ENCODE measurements at regions not wholly inside any gene's neighbourhood (a gene's known extent, or its start where the extent isn't known, plus 50 kb on each side); places are given as distances from the start of the nearest gene placed in this dataset.
"Not testable (repeated sequence)": the region's sequence is repeated elsewhere in the genome, so short reads cannot be mapped to it uniquely, and the experiment has no call there.

DNA sequence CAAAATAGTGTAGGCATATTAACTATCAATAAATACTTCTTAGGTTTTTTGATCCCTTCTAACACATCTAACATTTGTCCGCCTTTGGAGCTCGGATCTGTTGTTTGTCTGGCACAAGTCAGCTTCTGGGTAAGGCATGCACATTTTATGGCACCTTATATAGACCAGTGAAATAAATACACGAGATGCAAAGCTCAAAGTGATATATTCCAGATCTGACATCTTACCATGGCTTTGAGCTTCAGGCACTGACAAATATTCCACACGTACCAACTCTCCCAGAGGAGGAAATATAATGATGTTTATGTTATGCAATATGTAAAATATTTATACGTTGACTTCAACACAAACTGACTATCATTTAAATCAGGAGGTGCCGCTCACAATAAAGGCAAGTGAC lies 430.1 kb upstream of the SMIM21 start:
- Mint-ChIP-seq H3K4me1 (ENCODE audit: low read depth) (no peaks in the 10 kb centered on the region), H3K27me3 (ENCODE audit: low read depth) (peaks cover 30% of the 10 kb centered on the region), H3K4me3 (no peak overlapping the region), H3K36me3 (ENCODE audit: insufficient read depth) (no peaks in the 10 kb centered on the region), H3K9me3 (no peaks in the 10 kb centered on the region)
- ATAC-seq (no peak), DNase-seq (no peak)

DNA sequence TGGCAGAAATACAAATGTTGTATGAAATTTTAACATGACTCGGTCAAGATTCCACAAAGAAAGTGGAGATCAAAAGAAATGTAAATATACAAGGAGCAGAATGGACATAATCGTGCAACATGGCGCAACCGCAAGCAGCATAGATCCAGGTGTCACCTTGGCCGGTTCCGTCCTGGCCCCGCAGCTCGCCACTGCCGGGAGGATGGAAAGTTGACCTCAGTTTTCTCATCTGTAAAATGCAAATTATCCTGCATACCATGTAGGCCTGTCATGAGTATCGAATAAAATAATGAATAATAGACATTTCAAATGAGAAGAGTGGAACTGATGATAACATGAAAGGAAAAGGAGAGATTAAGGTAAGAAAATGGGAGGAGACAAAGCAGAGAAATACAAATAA lies 427.3 kb upstream of the SMIM21 start:
- DNase-seq (no peak), ATAC-seq (no peak)
- peaks cover 12% of the 10 kb centered on the region for H3K27me3 Mint-ChIP-seq (ENCODE audit: low read depth)
- H3K36me3 Mint-ChIP-seq (ENCODE audit: insufficient read depth), result no peaks in the 10 kb centered on the region
- no peaks in the 10 kb centered on the region for H3K9me3 Mint-ChIP-seq
- H3K4me1 Mint-ChIP-seq (ENCODE audit: low read depth), result no peaks in the 10 kb centered on the region
- H3K4me3 Mint-ChIP-seq, result no peak overlapping the region

DNA sequence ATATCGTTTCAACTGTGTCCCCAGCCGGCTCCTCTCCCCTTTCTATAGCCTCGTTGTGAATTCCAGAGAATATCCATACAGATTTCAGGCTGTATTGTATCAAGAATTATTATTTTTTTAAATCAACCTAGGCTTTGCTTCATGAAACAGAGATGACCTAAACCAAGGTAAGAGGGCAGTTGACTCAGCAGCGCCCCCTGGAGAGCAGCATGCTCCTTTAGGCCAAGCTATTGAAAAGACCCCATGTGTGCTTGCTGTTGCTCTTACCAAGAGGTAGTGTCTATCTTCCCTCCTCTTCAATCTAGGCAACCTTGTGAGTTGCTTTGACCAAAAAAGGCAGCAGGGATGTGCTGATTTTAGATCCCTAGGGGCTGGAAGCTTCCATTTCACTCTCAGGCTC lies 426.7 kb upstream of the SMIM21 start:
- H3K4me1 Mint-ChIP-seq (ENCODE audit: low read depth), result no peaks in the 10 kb centered on the region
- DNase-seq (no peak), ATAC-seq (no peak)
- no peaks in the 10 kb centered on the region for H3K9me3 Mint-ChIP-seq
- peaks cover 8% of the 10 kb centered on the region for H3K27me3 Mint-ChIP-seq (ENCODE audit: low read depth)
- H3K36me3 Mint-ChIP-seq (ENCODE audit: insufficient read depth), result no peaks in the 10 kb centered on the region
- no peak overlapping the region for H3K4me3 Mint-ChIP-seq

DNA sequence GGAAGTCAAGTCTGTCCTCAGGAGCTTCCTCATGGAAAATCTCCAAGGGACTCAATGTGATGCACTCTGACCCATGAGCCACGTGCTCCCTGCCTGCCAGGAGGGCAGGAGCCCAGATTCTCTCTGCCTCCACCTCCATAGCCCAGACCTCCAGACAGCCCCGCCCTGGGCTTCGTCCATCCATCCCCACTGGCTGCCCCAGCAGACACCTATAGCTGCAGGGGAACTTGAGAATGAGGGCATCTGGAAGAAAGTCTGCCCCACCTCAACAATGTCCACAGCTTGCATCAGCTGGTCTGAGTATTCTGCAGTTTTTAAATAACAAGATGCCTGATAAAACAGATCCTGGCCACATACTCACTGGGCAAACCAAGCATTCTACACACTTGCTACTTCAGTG lies 418.8 kb upstream of the SMIM21 start:
- H3K9me3 Mint-ChIP-seq, result no peaks in the 10 kb centered on the region
- no peaks in the 10 kb centered on the region for H3K4me1 Mint-ChIP-seq (ENCODE audit: low read depth)
- ATAC-seq (no peak), DNase-seq (no peak)
- no peak overlapping the region for H3K4me3 Mint-ChIP-seq
- H3K27me3 Mint-ChIP-seq (ENCODE audit: low read depth), result no peaks in the 10 kb centered on the region
- H3K36me3 Mint-ChIP-seq (ENCODE audit: insufficient read depth), result no peaks in the 10 kb centered on the region

DNA sequence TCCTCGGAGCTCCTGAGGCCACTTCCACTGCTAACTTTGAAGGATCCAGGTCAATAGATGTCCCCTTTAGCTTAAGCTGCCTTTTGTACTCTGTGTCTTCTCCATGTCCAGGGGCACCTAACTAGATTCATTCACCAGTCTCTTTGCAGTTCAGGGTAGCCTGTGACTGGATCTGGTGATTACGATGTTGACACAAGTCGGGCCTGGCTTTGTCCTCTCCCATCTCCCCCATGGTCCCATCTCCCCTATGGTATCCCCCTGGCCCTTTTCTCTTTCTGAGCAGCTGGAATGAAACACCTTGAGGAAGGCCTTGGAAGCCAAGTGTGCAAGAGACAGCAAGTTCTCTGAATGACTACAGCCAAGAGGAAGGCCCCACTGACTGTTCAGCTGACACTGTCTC lies 417.9 kb upstream of the SMIM21 start:
- Mint-ChIP-seq H3K4me3 (no peak overlapping the region), H3K4me1 (ENCODE audit: low read depth) (no peaks in the 10 kb centered on the region), H3K27me3 (ENCODE audit: low read depth) (no peaks in the 10 kb centered on the region), H3K36me3 (ENCODE audit: insufficient read depth) (no peaks in the 10 kb centered on the region), H3K9me3 (no peaks in the 10 kb centered on the region)
- no peak for ATAC-seq
- no peak for DNase-seq

DNA sequence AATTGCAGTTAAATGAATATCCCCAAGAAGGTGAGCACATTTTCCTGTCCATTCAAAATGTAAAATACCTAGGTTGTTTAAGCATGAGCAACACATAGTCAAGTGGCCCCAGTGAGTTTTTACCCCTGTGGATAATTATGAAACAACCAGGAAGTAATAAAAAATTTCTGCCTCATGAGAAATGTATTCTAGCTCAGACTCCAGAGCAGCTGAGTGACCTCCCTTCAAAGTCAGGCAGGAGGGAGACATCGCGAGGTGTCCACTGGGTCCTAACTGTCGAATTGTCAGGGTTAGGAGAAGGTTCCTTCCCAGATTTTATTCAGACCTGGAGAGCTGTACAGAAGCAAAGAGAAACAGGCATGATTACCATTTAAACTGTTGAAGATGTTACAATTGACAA lies 416.6 kb upstream of the SMIM21 start:
- ATAC-seq (no peak), DNase-seq (no peak)
- Mint-ChIP-seq H3K4me1 (ENCODE audit: low read depth) (no peaks in the 10 kb centered on the region), H3K36me3 (ENCODE audit: insufficient read depth) (no peaks in the 10 kb centered on the region), H3K27me3 (ENCODE audit: low read depth) (no peaks in the 10 kb centered on the region), H3K4me3 (no peak overlapping the region), H3K9me3 (no peaks in the 10 kb centered on the region)

DNA sequence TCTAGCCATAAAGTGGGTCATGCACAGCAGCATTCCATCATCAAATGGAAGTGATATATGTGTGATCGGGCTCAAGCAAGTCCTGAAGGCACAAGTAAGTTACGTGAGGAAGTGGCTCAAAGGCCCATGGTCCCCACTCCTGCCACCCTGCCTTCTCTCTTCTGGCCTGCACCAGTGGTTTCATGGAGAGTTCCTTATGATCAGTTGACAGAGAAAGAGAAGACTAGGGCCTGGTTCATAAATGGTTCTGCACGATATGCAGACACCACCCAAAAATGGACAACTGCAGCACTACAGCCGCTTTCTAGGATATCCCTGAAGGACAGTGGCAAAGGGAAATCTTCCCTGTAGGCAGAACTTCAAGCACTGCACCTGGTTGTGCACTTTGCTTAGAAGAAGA lies 412.6 kb upstream of the SMIM21 start:
- H3K36me3 Mint-ChIP-seq (ENCODE audit: insufficient read depth), result no peaks in the 10 kb centered on the region
- ATAC-seq, result no peak

DNA sequence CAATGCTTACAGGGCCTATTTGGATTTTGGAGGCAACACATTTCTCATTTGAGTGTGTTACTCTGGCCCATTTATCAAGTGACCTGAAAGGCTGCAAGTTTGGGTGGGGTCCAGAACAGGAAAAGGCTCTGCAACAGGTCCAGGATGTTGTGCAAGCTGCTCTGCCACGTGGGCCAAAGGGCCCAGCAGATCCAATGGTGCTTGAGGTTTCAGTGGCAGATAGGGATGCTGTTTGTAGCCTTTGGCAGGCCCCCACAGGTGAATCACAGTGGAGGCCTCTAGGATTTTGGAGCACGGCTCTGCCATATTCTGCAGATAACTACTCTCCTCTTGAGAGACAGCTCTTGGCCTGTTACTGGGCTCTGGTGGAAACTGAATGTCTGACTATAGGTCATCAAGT lies 412.2 kb upstream of the SMIM21 start:
- H3K36me3 Mint-ChIP-seq (ENCODE audit: insufficient read depth); H3K9me3 Mint-ChIP-seq; H3K4me3 Mint-ChIP-seq; ATAC-seq; H3K27me3 Mint-ChIP-seq (ENCODE audit: low read depth); DNase-seq; H3K4me1 Mint-ChIP-seq (ENCODE audit: low read depth): not testable (repeated sequence)

More for the DNA sequence above, 412.6 kb upstream of the SMIM21 start:
- H3K9me3 Mint-ChIP-seq, result no peaks in the 10 kb centered on the region
- no peaks in the 10 kb centered on the region for H3K4me1 Mint-ChIP-seq (ENCODE audit: low read depth)
- DNase-seq, result no peak
- H3K27me3 Mint-ChIP-seq (ENCODE audit: low read depth), result peaks cover 2% of the 10 kb centered on the region
- H3K4me3 Mint-ChIP-seq, result no peak overlapping the region

DNA sequence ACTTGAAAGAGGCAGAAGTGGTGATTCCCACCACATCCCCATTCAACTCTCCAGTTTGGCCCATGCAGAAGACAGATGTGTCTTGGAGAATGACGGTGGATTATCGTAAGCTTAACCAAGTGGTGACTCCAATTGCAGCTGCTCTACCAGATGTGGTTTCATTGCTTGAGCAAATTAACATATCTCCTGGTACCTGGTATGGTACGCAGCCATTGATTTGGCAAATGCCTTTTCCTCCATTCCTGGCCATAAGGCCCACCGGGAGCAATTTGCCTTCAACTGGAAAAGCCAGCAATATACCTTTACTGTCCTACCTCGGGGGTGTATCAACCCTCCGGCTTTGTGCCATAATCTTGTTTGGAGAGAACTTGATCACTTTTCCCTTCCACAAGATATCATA lies 411.5 kb upstream of the SMIM21 start:
- DNase-seq (no peak), ATAC-seq (no peak)
- Mint-ChIP-seq H3K36me3 (ENCODE audit: insufficient read depth) (no peaks in the 10 kb centered on the region), H3K9me3 (no peaks in the 10 kb centered on the region), H3K27me3 (ENCODE audit: low read depth) (peaks cover 2% of the 10 kb centered on the region), H3K4me1 (ENCODE audit: low read depth) (no peaks in the 10 kb centered on the region), H3K4me3 (no peak overlapping the region)

DNA sequence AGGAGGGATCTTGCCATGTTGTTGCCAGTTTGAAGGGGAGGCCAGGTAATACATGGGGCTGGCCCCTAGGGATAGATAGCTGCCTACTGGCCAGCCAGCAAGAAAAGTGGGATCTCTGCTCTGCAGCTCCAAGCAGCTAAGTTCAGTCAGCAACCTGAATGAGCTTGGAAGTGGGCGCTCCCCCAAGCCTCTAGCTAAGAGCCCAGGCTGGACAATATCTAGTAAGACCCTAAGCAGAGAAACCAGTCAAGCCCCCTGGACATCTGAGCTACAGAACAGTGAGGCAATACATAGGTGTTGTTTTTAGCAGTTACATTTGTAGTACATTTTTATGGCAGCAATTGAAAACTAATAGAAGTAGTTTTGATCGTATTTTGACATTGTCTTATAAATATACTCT lies 409.8 kb upstream of the SMIM21 start:
- H3K9me3 Mint-ChIP-seq, result no peaks in the 10 kb centered on the region
- no peaks in the 10 kb centered on the region for H3K4me1 Mint-ChIP-seq (ENCODE audit: low read depth)
- no peak overlapping the region for H3K4me3 Mint-ChIP-seq
- no peaks in the 10 kb centered on the region for H3K36me3 Mint-ChIP-seq (ENCODE audit: insufficient read depth)
- peaks cover 2% of the 10 kb centered on the region for H3K27me3 Mint-ChIP-seq (ENCODE audit: low read depth)
- DNase-seq, result no peak
- no peak for ATAC-seq

DNA sequence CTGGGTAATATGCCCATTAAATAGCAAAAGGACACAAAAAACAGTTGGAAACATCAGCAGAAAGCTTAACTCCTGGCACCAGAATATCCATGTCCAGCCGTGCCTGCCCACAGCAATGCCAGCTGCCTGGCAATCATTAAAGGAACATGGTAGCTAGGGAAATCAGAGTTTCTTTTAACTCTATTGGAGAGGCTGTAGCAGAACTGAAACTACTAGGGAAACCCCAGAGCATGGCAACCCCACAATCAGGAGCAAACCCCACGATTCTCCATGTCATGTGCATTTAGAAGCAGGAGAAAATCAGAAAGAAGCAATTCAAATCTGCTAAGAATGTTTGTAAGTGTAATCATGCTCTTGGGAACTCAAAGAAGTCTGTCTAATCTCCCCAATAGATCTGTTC lies 409.0 kb upstream of the SMIM21 start:
- H3K36me3 Mint-ChIP-seq (ENCODE audit: insufficient read depth), result no peaks in the 10 kb centered on the region
- ATAC-seq, result no peak
- H3K9me3 Mint-ChIP-seq, result no peaks in the 10 kb centered on the region
- peaks cover 2% of the 10 kb centered on the region for H3K27me3 Mint-ChIP-seq (ENCODE audit: low read depth)
- no peak for DNase-seq
- H3K4me1 Mint-ChIP-seq (ENCODE audit: low read depth), result no peaks in the 10 kb centered on the region
- H3K4me3 Mint-ChIP-seq, result no peak overlapping the region

DNA sequence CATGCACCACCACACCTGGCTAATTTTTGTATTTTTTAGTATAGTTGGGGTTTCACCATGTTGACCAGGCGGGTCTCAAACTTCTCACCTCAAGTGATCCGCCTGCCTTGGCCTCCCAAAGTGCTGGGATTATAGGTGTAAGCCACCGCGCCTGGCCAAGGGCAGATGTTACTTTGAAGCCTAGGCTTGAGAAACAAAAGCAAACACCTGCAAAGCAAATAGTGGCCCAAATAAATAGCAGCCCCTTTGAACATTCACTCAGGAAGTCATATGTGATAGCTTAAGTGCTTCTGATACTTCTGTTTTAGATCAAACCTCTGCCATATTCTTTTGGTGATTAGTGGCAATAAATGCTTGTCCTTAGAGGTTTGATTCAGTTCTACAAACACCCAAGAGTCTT lies 404.5 kb upstream of the SMIM21 start:
- Mint-ChIP-seq H3K27me3 (ENCODE audit: low read depth) (peaks cover 2% of the 10 kb centered on the region), H3K9me3 (no peaks in the 10 kb centered on the region), H3K4me3 (no peak overlapping the region), H3K36me3 (ENCODE audit: insufficient read depth) (no peaks in the 10 kb centered on the region), H3K4me1 (ENCODE audit: low read depth) (no peaks in the 10 kb centered on the region)
- no peak for ATAC-seq
- DNase-seq, result no peak

DNA sequence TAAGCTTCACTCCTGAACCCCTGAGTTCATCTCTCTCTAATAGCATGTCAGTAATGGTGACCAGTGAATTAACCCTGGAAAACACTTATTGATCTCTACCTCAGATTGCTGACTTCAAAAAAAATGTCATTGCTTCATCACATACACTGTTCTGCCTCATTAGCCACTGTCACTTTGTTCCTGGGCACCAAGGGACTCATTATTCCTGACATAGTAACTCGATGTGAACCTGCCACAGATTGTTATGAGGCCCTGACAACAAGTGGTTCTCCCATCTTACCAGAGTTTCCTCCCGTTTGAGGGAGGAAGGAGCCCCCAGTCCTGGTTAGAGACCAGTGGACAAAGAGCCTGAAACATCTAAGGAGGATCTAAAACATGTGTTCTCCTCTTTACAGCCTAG lies 403.3 kb upstream of the SMIM21 start:
- H3K4me3 Mint-ChIP-seq, result no peak overlapping the region
- DNase-seq (no peak), ATAC-seq (no peak)
- no peaks in the 10 kb centered on the region for H3K4me1 Mint-ChIP-seq (ENCODE audit: low read depth)
- H3K27me3 Mint-ChIP-seq (ENCODE audit: low read depth), result peaks cover 6% of the 10 kb centered on the region
- H3K9me3 Mint-ChIP-seq, result no peaks in the 10 kb centered on the region
- H3K36me3 Mint-ChIP-seq (ENCODE audit: insufficient read depth), result no peaks in the 10 kb centered on the region

DNA sequence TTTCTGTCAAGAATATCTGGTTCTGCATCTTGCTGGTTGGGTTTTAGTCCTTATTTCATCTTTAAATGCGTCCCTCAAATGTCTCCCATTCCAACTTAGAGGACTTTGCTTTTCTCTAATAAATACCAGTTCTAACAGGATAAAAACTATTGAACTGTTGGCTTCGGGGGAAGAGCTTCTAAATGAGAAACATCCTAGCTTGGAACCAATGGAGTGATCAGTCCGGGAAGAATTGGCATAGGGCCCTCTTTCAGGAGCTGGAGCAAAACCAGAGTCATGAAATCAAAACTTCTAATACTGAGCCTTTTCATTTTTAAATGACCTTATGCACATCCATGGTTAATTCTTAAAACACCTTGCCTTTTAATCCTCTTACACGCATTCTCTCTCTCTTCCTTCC lies 401.6 kb upstream of the SMIM21 start:
- H3K36me3 Mint-ChIP-seq (ENCODE audit: insufficient read depth), result no peaks in the 10 kb centered on the region
- peaks cover 4% of the 10 kb centered on the region for H3K27me3 Mint-ChIP-seq (ENCODE audit: low read depth)
- ATAC-seq (no peak), DNase-seq (no peak)
- H3K4me3 Mint-ChIP-seq, result no peak overlapping the region
- H3K9me3 Mint-ChIP-seq, result no peaks in the 10 kb centered on the region
- H3K4me1 Mint-ChIP-seq (ENCODE audit: low read depth), result no peaks in the 10 kb centered on the region

DNA sequence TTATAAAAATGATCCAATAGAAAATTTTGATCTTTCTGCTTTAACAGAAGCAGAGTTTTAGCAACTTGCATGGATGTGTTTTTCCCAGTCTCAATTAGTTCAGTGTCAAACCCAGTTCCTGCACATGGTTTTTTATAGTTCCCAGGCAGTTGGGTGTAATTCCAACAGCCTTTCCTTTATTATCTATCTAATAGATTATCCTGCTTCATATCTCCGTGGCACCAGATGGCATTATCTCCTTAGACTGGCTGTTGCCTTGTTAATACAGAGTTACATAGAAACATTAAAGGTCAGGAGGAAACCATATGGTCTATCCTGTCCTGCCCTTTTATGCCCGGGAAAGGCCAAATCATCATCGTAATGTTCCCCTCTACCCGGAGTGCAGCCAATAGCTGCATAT lies 400.9 kb upstream of the SMIM21 start:
- no peak for DNase-seq
- no peak overlapping the region for H3K4me3 Mint-ChIP-seq
- H3K36me3 Mint-ChIP-seq (ENCODE audit: insufficient read depth), result no peaks in the 10 kb centered on the region
- no peak for ATAC-seq
- H3K9me3 Mint-ChIP-seq, result no peaks in the 10 kb centered on the region
- H3K27me3 Mint-ChIP-seq (ENCODE audit: low read depth), result peaks cover 4% of the 10 kb centered on the region
- no peaks in the 10 kb centered on the region for H3K4me1 Mint-ChIP-seq (ENCODE audit: low read depth)

DNA sequence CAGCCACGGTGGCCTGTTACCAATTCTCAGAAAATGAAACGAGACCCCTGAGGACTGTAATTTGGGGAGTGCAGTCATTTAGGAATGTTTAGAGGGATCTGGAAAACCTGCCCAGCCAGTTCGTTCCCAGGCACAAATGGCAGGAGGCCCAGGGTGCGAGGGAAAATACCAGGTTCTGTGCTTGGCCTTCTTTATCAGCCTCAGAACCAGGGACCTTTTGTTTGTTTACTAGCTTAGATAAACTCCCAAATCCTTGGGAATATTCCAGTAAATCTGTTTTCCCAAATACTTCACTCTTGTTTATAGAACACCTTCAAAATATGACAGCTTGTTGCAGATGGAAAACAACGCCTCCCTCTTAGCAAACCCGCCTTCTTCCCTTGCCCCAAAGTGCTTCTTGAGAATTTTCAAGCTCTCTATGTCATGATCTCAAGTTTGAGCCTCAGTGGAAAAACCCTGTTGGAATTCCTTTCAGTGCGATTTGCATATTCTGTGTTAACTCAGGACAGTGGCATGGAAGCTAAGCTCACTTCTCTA lies 400.3 kb upstream of the SMIM21 start:
- Mint-ChIP-seq H3K36me3 (ENCODE audit: insufficient read depth) (no peaks in the 10 kb centered on the region), H3K4me3 (no peak overlapping the region), H3K9me3 (no peaks in the 10 kb centered on the region), H3K4me1 (ENCODE audit: low read depth) (no peaks in the 10 kb centered on the region), H3K27me3 (ENCODE audit: low read depth) (peaks cover 4% of the 10 kb centered on the region)
- no peak for DNase-seq
- no peak for ATAC-seq

Measured in activated T-cell treated with anti-CD3 and anti-CD28 coated beads, Interleukin-2, amount 50 U/mL, for 4 hours (primary cell).